Kidney (tissue), 13 donors: ENCODE measurements at regions not wholly inside any gene's neighbourhood (a gene's known extent, or its start where the extent isn't known, plus 50 kb on each side); places are given as distances from the start of the nearest gene placed in this dataset.

Experiments
- DNase-seq, 5 donors: peaks; one replicate each; pipeline ENCODE4 v3.0.0-alpha.2; 2013 to 2020
- FAIRE-seq: peaks from 2 replicates; lab custom pipeline; 2012; peaks lifted over from hg19 to GRCh38; lab: Jason Lieb, UNC
- H3K27ac ChIP-seq, 2 donors: one replicate each; pipeline ENCODE4 v1.7.0; 2013; ENCODE audit warnings: low read depth in 2 of 2, low read length in 2 of 2, inconsistent platforms in 1 of 2
- H3K27me3 ChIP-seq: one replicate; pipeline ENCODE4 v1.7.1; 2013; ENCODE audit warnings: low read length, inconsistent platforms; ENCODE audit not compliant: control insufficient read depth, insufficient read depth
- H3K36me3 ChIP-seq, 3 donors: one replicate each; pipeline versions ENCODE4 v1.7.0 to v1.7.1; 2013; ENCODE audit warnings: low read length in 3 of 3, control low read depth in 1 of 3, inconsistent platforms in 1 of 3; ENCODE audit not compliant: insufficient read depth in 3 of 3, control insufficient read depth in 2 of 3
- H3K4me1 ChIP-seq, 3 donors: one replicate each; pipeline versions ENCODE4 v1.7.0 to v1.7.1; 2013; ENCODE audit warnings: low read length in 3 of 3, inconsistent platforms in 1 of 3, low read depth in 1 of 3; ENCODE audit not compliant: control insufficient read depth in 2 of 3, insufficient read depth in 2 of 3
- H3K4me3 ChIP-seq, 3 donors: one replicate each; pipeline versions ENCODE4 v1.7.0 to v1.8.1; 2013; ENCODE audit warnings: low read length in 3 of 3, control low read depth in 1 of 3, inconsistent platforms in 1 of 3
- H3K9ac ChIP-seq, 3 donors: one replicate each; pipeline versions ENCODE4 v1.7.0 to v1.7.1; 2013; ENCODE audit warnings: low read length in 3 of 3, control low read depth in 1 of 3, inconsistent platforms in 1 of 3
- H3K9me3 ChIP-seq, 3 donors: one replicate each; pipeline versions ENCODE4 v1.7.0 to v1.7.1; 2013; ENCODE audit warnings: low read length in 3 of 3, control low read depth in 1 of 3, inconsistent platforms in 1 of 3; ENCODE audit not compliant: control insufficient read depth in 2 of 3, insufficient read depth in 1 of 3
- CTCF ChIP-seq: IDR thresholded peaks from 3 replicates; pipeline ENCODE4 v1.5.1; 2012; ENCODE audit warnings: mild to moderate bottlenecking, moderate library complexity, borderline replicate concordance; ENCODE audit not compliant: insufficient read depth; ENCODE audit errors: extremely low read depth
- intact Hi-C: fragments of 100-400 bp; cut with DNase I; formaldehyde crosslinking; loops from one replicate; pipeline ENCODE4 v1.11.1; 2022
- donor health status: control.
- donor health status: control.
- donor health status: control.
- donor health status: control.
- donor health status: control.
- donor health status: DM: yes; HTN: yes; CAD: no.
- donor health status: Normal renal cell carcinoma (clear cell type).

GRCh38 chr5:75965292-75965691, 117.9 kb upstream of the SV2C start:
- no peaks in the 10 kb centered on the region for H3K27me3 ChIP-seq
- FAIRE-seq (no peak), DNase-seq (no peak)
- no peak overlapping the region for H3K4me3 ChIP-seq
- no peak overlapping the region for H3K9ac ChIP-seq
- H3K36me3 ChIP-seq, result no peaks in the 10 kb centered on the region
- no peak overlapping the region for H3K27ac ChIP-seq
- intact Hi-C loops, result no loop called here
- no peaks in the 10 kb centered on the region for H3K4me1 ChIP-seq
- peaks cover 0 to 5% (median 3%) of the 10 kb centered on the region in 3 donors for H3K9me3 ChIP-seq
- no peak for TF ChIP-seq CTCF

DNA sequence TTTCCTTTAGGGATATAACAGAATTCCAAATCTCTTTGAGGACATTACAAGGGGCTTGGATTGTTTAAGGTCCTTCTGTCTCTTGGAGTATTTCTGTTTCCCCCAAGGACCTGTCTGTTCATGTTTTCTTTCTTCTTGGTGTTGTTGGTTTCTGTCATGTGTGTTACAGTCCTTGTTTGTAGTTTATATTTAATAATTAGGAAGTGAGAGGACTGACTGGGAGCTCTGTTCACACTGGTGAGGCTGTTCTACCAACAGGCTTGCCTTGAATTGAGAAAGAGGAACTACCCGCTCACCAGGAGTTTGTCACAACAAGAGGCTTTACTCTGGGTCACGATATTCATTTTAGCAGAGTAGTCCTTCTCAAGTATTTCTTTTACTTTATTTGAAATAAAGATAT, 119.2 kb upstream of the SV2C start:
- H3K36me3 ChIP-seq, result no peaks in the 10 kb centered on the region
- TF ChIP-seq CTCF, result no peak
- H3K4me1 ChIP-seq, result no peaks in the 10 kb centered on the region
- DNase-seq (no peak), FAIRE-seq (no peak)
- H3K4me3 ChIP-seq, result no peak overlapping the region
- no peaks in the 10 kb centered on the region for H3K27me3 ChIP-seq
- no peak overlapping the region for H3K9ac ChIP-seq
- H3K27ac ChIP-seq, result no peak overlapping the region
- intact Hi-C loops, result no loop called here
- H3K9me3 ChIP-seq, result peaks cover 0 to 5% (median 3%) of the 10 kb centered on the region in 3 donors

DNA sequence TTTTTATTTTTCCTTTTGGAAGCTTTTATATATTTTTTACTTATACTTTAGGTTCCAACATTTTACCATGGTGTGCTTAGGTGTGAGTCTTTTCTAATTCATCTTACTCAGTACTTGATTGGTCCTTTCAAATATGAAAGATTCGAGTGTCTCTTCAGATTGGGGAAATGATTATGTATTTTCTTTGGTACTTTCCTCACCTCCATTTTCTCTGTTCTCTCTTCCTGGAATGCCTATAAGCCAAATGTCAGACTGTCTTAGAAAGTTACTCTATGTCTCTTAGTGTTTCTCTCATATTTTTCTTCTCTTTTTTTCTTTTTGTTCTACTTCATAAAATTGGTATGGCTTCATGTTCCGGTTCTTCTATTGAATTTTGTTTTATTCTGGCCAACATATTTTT, 119.6 kb upstream of the SV2C start:
- Histone ChIP-seq H3K27ac (no peak overlapping the region), H3K36me3 (no peaks in the 10 kb centered on the region), H3K27me3 (no peaks in the 10 kb centered on the region), H3K9ac (no peak overlapping the region), H3K4me3 (no peak overlapping the region), H3K9me3 (peaks cover 0 to 5% (median 3%) of the 10 kb centered on the region in 3 donors), H3K4me1 (no peaks in the 10 kb centered on the region)
- TF ChIP-seq CTCF, result no peak
- DNase-seq, result no peak
- FAIRE-seq, result no peak
- intact Hi-C loops, result no loop called here

- intact Hi-C loops, result no loop called here
- Histone ChIP-seq H3K27me3 (no peaks in the 10 kb centered on the region), H3K27ac (no peak overlapping the region), H3K4me3 (no peak overlapping the region), H3K9ac (no peak overlapping the region), H3K4me1 (no peaks in the 10 kb centered on the region), H3K36me3 (no peaks in the 10 kb centered on the region), H3K9me3 (peaks cover 0 to 9% (median 3%) of the 10 kb centered on the region in 3 donors)
- DNase-seq, result no peak
- no peak for TF ChIP-seq CTCF
- no peak for FAIRE-seq
Observed at GRCh38 chr5:75961818-75962217, 121.4 kb upstream of the SV2C start.
